A549 (cell line): ENCODE measurements at regions not wholly inside any gene's neighbourhood (a gene's known extent, or its start where the extent isn't known, plus 50 kb on each side); places are given as distances from the start of the nearest gene placed in this dataset.

ENCODE experiments used
- ATAC-seq, 2 experiments: fragments of 200-7000 bp in 1 of 2; fragments of >200 bp in 1 of 2; cut with Nextera tagmentation in 1 of 2; cut with Tn5 transposase in 1 of 2; 3 replicates each; pipeline versions ENCODE4 v1.8.0 to v1.9.1; 2018 to 2020; ENCODE audit warnings: mild to moderate bottlenecking in 1 of 2, moderate library complexity in 1 of 2
- CTCF ChIA-PET: fragments of 300-600 bp; sonication (Branson Sonifier 250); formaldehyde crosslinking; extraction: SDS; loops from one replicate; lab custom pipeline; 2021; ENCODE audit warnings: antibody characterized with exemption, inconsistent platforms; lab: Yijun Ruan, JAX
- POLR2A ChIA-PET: fragments of 350-600 bp; formaldehyde crosslinking; extraction: SDS; loops from one replicate; lab custom pipeline; 2021; ENCODE audit warnings: antibody characterized with exemption, inconsistent platforms; lab: Yijun Ruan, JAX
- DNase-seq, 2 experiments: peaks; one replicate each; pipeline versions ENCODE4 v3.0.0 to v3.0.0-alpha.2; 2011 to 2016; ENCODE audit warnings: low read depth in 1 of 2, low spot score in 1 of 2
- FAIRE-seq: peaks from 2 replicates; lab custom pipeline; 2011; peaks lifted over from hg19 to GRCh38; lab: Jason Lieb, UNC
- H3K27ac ChIP-seq, 2 experiments: fragments of >200 bp; sonication (Bioruptor Twin); formaldehyde crosslinking; 3 replicates each; pipeline ENCODE4 v1.5.1; 2016 to 2017
- H3K4me1 ChIP-seq: fragments of >200 bp; sonication (Bioruptor Twin); formaldehyde crosslinking; 3 replicates; pipeline ENCODE4 v1.6.1; 2016
- H3K4me2 ChIP-seq: fragments of >200 bp; sonication (Bioruptor Twin); formaldehyde crosslinking; 3 replicates; pipeline ENCODE4 v1.6.1; 2016
- H3K4me3 ChIP-seq: fragments of >200 bp; sonication (Bioruptor Twin); formaldehyde crosslinking; 3 replicates; pipeline ENCODE4 v1.5.1; 2016
- H3K9me3 ChIP-seq: fragments of >200 bp; sonication (Bioruptor Twin); formaldehyde crosslinking; 3 replicates; pipeline ENCODE4 v1.6.1; 2016
- CBX2 ChIP-seq: fragments of 200-600 bp; sonication (generic); IDR thresholded peaks from 2 replicates; pipeline ENCODE4 v1.6.1; 2016; ENCODE audit warnings: low read depth, mild to moderate bottlenecking, borderline replicate concordance
- CBX8 ChIP-seq: fragments of 200-600 bp; sonication (generic); IDR thresholded peaks from 2 replicates; pipeline ENCODE4 v1.6.1; 2016
- EHF ChIP-seq: fragments of 250-450 bp; sonication (Bioruptor Pico); IDR thresholded peaks from 2 replicates; pipeline ENCODE4 v1.5.0; 2020; ENCODE audit warnings: mild to moderate bottlenecking
- EHMT2 ChIP-seq: fragments of 200-600 bp; sonication (generic); IDR thresholded peaks from 2 replicates; pipeline ENCODE4 v1.6.1; 2016; ENCODE audit warnings: antibody characterized with exemption, low read depth, mild to moderate bottlenecking, moderate library complexity
- EP300 ChIP-seq, 2 experiments: fragments of >200 bp; sonication (Bioruptor Twin); formaldehyde crosslinking; IDR thresholded peaks; 2 replicates in 1 of 2; 3 replicates in 1 of 2; pipeline ENCODE4 v1.6.1; 2016 to 2017
- FOXS1 ChIP-seq: fragments of 250-450 bp; sonication (Bioruptor Pico); IDR thresholded peaks from 2 replicates; pipeline ENCODE4 v1.5.0; 2020; ENCODE audit warnings: mild to moderate bottlenecking, moderate library complexity
- HEYL ChIP-seq: fragments of 250-450 bp; sonication (Bioruptor Pico); IDR thresholded peaks from 2 replicates; pipeline ENCODE4 v1.8.0; 2021; ENCODE audit warnings: mild to moderate bottlenecking, moderate library complexity
- HOXA7 ChIP-seq: fragments of 250-450 bp; sonication (Bioruptor Pico); IDR thresholded peaks from 2 replicates; pipeline ENCODE4 v1.5.0; 2020; ENCODE audit warnings: mild to moderate bottlenecking, moderate library complexity
- HOXB5 ChIP-seq: fragments of 250-450 bp; sonication (Bioruptor Pico); IDR thresholded peaks from 2 replicates; pipeline ENCODE4 v1.5.0; 2020; ENCODE audit warnings: mild to moderate bottlenecking, moderate library complexity
- KDM1A ChIP-seq: fragments of 200-600 bp; sonication (generic); IDR thresholded peaks from 2 replicates; pipeline ENCODE4 v1.6.1; 2016; ENCODE audit warnings: low read depth, mild to moderate bottlenecking
- MAZ ChIP-seq: fragments of 150-350 bp; IDR thresholded peaks from 2 replicates; pipeline ENCODE4 v1.6.1; 2014; ENCODE audit warnings: antibody characterized with exemption, low read depth, low read length, borderline replicate concordance
- MYC ChIP-seq: IDR thresholded peaks from 2 replicates; pipeline ENCODE4 v1.6.1; 2012; ENCODE audit warnings: mild to moderate bottlenecking, inconsistent platforms, low read length, improper control_type of control experiment, borderline replicate concordance
- NFE2L2 ChIP-seq: fragments of 150-350 bp; conservative IDR thresholded peaks from 2 replicates; pipeline ENCODE4 v1.6.1; 2014; ENCODE audit warnings: low read length
- POLR2A ChIP-seq: IDR thresholded peaks from 2 replicates; pipeline ENCODE4 v1.6.1; 2012; ENCODE audit warnings: mild to moderate bottlenecking, low read length
- POLR2AphosphoS2 ChIP-seq: conservative IDR thresholded peaks from 2 replicates; pipeline ENCODE4 v1.6.1; 2012; ENCODE audit warnings: low read length, improper control_type of control experiment, inconsistent platforms
- RAD21 ChIP-seq, 2 experiments: fragments of >200 bp in 1 of 2; sonication (Bioruptor Twin) in 1 of 2; formaldehyde crosslinking in 1 of 2; IDR thresholded peaks in 1 of 2; conservative IDR thresholded peaks in 1 of 2; 2 replicates in 1 of 2; 3 replicates in 1 of 2; pipeline ENCODE4 v1.6.1; 2012 to 2018; ENCODE audit warnings: inconsistent platforms in 1 of 2
- RFX5 ChIP-seq: fragments of 450-650 bp; IDR thresholded peaks from 2 replicates; pipeline ENCODE4 v1.7.1; 2014; ENCODE audit warnings: antibody characterized with exemption, mild to moderate bottlenecking, moderate library complexity
- ZSCAN20 ChIP-seq: fragments of 250-450 bp; sonication (Bioruptor Pico); IDR thresholded peaks from 2 replicates; pipeline ENCODE4 v1.8.0; 2022; ENCODE audit warnings: mild to moderate bottlenecking, moderate library complexity
- WGBS: methylation state at CpG from one replicate; pipeline ENCODE4 v1.1.6; 2017; ENCODE audit errors: missing lambda C conversion rate; 5-methylcytosine and 5-hydroxymethylcytosine counted together
- TF ChIP-seq, protein P1 (sequence below): fragments of >200 bp; sonication (Bioruptor Twin); formaldehyde crosslinking; IDR thresholded peaks from 2 replicates; pipeline ENCODE4 v1.6.1; 2016
- TF ChIP-seq, protein P2 (sequence below): fragments of 200-600 bp; sonication (generic); IDR thresholded peaks from 2 replicates; pipeline ENCODE4 v1.6.1; 2016; ENCODE audit warnings: antibody characterized with exemption, mild to moderate bottlenecking, moderate library complexity
- TF ChIP-seq, protein P3 (sequence below): IDR thresholded peaks from 2 replicates; pipeline ENCODE4 v1.6.1; 2012
- TF ChIP-seq, protein P4 (sequence below): IDR thresholded peaks from 2 replicates; pipeline ENCODE4 v1.6.1; 2012
- TF ChIP-seq, protein P5 (sequence below): fragments of 450-650 bp; IDR thresholded peaks from 2 replicates; pipeline ENCODE4 v1.6.1; 2014; ENCODE audit warnings: antibody characterized with exemption
- TF ChIP-seq, protein P6 (sequence below): fragments of 250-450 bp; sonication (Bioruptor Pico); IDR thresholded peaks from 2 replicates; pipeline ENCODE4 v1.5.0; 2020; ENCODE audit warnings: low read depth, mild to moderate bottlenecking, moderate library complexity

DNA sequence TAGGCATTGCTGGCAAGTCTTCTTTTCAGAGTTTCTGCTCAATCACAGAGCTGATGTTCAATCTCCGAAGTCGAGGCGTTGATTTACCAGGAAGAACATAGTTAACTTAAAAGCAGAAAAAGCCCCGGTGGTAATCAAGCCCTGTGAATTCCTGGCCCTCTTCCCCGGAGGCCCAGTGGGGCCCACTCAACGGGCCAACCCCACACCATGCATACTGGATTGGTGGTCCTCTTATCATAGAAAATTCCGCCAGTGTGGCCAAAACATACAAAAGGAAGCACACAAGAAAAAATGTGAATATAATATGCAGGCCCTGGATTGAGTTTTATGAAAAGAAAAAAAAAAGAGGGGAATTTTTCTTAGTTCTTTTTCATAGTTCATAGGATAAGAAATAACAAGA lies 873.0 kb upstream of the NR2F2 start:
- FAIRE-seq (no peak), ATAC-seq (no peak), DNase-seq (no peak)
- no peaks in the 10 kb centered on the region for H3K4me1 ChIP-seq
- H3K27ac ChIP-seq: no peak overlapping the region
- H3K9me3 ChIP-seq: no peaks in the 10 kb centered on the region
- ChIA-PET CTCF (no interaction called here), POLR2A (no interaction called here)
- no peak overlapping the region for H3K4me2 ChIP-seq
- 36% methylated on average over 7 of the region's 7 CpGs for WGBS
- no peak overlapping the region for H3K4me3 ChIP-seq
- TF ChIP-seq, protein P1, sequence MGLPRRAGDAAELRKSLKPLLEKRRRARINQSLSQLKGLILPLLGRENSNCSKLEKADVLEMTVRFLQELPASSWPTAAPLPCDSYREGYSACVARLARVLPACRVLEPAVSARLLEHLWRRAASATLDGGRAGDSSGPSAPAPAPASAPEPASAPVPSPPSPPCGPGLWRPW: no peak
- no peak for TF ChIP-seq POLR2AphosphoS2
- no peak for TF ChIP-seq FOXS1 (CRISPR knock-in tag)
- TF ChIP-seq CBX2: no peak
- no peak for TF ChIP-seq HEYL
- no peak for TF ChIP-seq EP300 (IDR thresholded peaks at IDR 0.05)
- TF ChIP-seq KDM1A: no peak
- TF ChIP-seq, protein P2, sequence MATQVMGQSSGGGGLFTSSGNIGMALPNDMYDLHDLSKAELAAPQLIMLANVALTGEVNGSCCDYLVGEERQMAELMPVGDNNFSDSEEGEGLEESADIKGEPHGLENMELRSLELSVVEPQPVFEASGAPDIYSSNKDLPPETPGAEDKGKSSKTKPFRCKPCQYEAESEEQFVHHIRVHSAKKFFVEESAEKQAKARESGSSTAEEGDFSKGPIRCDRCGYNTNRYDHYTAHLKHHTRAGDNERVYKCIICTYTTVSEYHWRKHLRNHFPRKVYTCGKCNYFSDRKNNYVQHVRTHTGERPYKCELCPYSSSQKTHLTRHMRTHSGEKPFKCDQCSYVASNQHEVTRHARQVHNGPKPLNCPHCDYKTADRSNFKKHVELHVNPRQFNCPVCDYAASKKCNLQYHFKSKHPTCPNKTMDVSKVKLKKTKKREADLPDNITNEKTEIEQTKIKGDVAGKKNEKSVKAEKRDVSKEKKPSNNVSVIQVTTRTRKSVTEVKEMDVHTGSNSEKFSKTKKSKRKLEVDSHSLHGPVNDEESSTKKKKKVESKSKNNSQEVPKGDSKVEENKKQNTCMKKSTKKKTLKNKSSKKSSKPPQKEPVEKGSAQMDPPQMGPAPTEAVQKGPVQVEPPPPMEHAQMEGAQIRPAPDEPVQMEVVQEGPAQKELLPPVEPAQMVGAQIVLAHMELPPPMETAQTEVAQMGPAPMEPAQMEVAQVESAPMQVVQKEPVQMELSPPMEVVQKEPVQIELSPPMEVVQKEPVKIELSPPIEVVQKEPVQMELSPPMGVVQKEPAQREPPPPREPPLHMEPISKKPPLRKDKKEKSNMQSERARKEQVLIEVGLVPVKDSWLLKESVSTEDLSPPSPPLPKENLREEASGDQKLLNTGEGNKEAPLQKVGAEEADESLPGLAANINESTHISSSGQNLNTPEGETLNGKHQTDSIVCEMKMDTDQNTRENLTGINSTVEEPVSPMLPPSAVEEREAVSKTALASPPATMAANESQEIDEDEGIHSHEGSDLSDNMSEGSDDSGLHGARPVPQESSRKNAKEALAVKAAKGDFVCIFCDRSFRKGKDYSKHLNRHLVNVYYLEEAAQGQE: no peak
- TF ChIP-seq, protein P3, sequence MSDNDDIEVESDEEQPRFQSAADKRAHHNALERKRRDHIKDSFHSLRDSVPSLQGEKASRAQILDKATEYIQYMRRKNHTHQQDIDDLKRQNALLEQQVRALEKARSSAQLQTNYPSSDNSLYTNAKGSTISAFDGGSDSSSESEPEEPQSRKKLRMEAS: no peak
- TF ChIP-seq EHF (CRISPR knock-in tag): no peak
- TF ChIP-seq CBX8: no peak
- TF ChIP-seq HOXA7: no peak
- no peak for TF ChIP-seq RFX5
- TF ChIP-seq, protein P4, sequence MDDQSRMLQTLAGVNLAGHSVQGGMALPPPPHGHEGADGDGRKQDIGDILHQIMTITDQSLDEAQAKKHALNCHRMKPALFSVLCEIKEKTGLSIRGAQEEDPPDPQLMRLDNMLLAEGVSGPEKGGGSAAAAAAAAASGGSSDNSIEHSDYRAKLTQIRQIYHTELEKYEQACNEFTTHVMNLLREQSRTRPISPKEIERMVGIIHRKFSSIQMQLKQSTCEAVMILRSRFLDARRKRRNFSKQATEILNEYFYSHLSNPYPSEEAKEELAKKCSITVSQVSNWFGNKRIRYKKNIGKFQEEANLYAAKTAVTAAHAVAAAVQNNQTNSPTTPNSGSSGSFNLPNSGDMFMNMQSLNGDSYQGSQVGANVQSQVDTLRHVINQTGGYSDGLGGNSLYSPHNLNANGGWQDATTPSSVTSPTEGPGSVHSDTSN: no peak
- no peak for TF ChIP-seq MYC
- no peak for TF ChIP-seq MAZ

DNA sequence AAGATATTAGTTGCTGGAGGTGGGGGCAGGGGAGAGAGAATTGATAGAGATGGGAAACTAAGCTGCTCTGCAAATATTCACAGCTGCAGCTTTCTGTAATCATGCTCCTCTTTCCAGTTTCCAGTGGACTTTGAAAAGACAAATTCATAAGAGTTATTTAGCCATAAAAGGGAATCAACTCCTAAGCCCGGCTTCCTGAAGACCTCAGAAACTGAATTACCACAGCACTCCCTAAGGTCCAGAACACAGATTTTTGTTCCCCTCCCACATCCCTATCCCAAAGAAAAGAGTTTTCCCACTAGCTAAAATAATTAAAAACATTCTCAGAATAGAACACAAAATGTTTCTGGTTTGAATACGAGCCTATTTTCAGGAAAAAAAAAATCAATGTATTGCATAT lies 871.8 kb upstream of the NR2F2 start:
- ATAC-seq (no peak), FAIRE-seq (no peak), DNase-seq (no peak)
- WGBS: 45% methylated on average over 2 of the region's 2 CpGs
- no peak overlapping the region for H3K4me2 ChIP-seq
- no peaks in the 10 kb centered on the region for H3K9me3 ChIP-seq
- no peaks in the 10 kb centered on the region for H3K4me1 ChIP-seq
- CTCF ChIA-PET: no interaction called here
- POLR2A ChIA-PET: no interaction called here
- TF ChIP-seq RAD21 (conservative IDR thresholded peaks at IDR 0.05 in 1 of 2, IDR thresholded peaks at IDR 0.05 in 1 of 2): no peak
- TF ChIP-seq, protein P5, sequence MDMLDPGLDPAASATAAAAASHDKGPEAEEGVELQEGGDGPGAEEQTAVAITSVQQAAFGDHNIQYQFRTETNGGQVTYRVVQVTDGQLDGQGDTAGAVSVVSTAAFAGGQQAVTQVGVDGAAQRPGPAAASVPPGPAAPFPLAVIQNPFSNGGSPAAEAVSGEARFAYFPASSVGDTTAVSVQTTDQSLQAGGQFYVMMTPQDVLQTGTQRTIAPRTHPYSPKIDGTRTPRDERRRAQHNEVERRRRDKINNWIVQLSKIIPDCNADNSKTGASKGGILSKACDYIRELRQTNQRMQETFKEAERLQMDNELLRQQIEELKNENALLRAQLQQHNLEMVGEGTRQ: no peak
- no peak for TF ChIP-seq HOXB5 (CRISPR knock-in tag)
- no peak for TF ChIP-seq CBX8
- TF ChIP-seq NFE2L2: no peak
- TF ChIP-seq CBX2: no peak
- TF ChIP-seq, protein P6, sequence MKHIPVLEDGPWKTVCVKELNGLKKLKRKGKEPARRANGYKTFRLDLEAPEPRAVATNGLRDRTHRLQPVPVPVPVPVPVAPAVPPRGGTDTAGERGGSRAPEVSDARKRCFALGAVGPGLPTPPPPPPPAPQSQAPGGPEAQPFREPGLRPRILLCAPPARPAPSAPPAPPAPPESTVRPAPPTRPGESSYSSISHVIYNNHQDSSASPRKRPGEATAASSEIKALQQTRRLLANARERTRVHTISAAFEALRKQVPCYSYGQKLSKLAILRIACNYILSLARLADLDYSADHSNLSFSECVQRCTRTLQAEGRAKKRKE: no peak
- TF ChIP-seq MYC: no peak
- TF ChIP-seq, protein P4: no peak
- TF ChIP-seq POLR2A: no peak
- no peak for TF ChIP-seq ZSCAN20 (CRISPR knock-in tag)
- TF ChIP-seq EHMT2: no peak
- no peak for TF ChIP-seq HEYL
- TF ChIP-seq KDM1A: no peak
- no peak overlapping the region for H3K4me3 ChIP-seq
- no peak overlapping the region for H3K27ac ChIP-seq
